Mucosa of rectum (tissue), 2 donors: ENCODE measurements at regions not wholly inside any gene's neighbourhood (a gene's known extent, or its start where the extent isn't known, plus 50 kb on each side); places are given as distances from the start of the nearest gene placed in this dataset.

ENCODE experiments used
- H3K27ac ChIP-seq, 2 donors: one replicate each; pipeline ENCODE4 v1.7.0; 2013; ENCODE audit warnings: inconsistent platforms in 2 of 2, low read depth in 2 of 2, low read length in 2 of 2
- H3K27me3 ChIP-seq, 2 donors: one replicate each; pipeline ENCODE4 v1.7.0; 2013; ENCODE audit warnings: low read length in 2 of 2; ENCODE audit not compliant: control insufficient read depth in 2 of 2, insufficient read depth in 2 of 2
- H3K36me3 ChIP-seq, 2 donors: one replicate each; pipeline ENCODE4 v1.7.0; 2013; ENCODE audit warnings: low read length in 2 of 2; ENCODE audit not compliant: control insufficient read depth in 2 of 2, insufficient read depth in 2 of 2
- H3K4me1 ChIP-seq, 2 donors: one replicate each; pipeline ENCODE4 v1.7.0; 2013; ENCODE audit warnings: low read length in 2 of 2, mild to moderate bottlenecking in 1 of 2; ENCODE audit not compliant: control insufficient read depth in 2 of 2, insufficient read depth in 2 of 2
- H3K4me3 ChIP-seq, 2 donors: one replicate each; pipeline ENCODE4 v1.7.0; 2013; ENCODE audit warnings: low read length in 2 of 2
- H3K9ac ChIP-seq, 2 donors: one replicate each; pipeline ENCODE4 v1.7.0; 2013; ENCODE audit warnings: low read length in 2 of 2, low read depth in 1 of 2, mild to moderate bottlenecking in 1 of 2
- H3K9me3 ChIP-seq, 2 donors: one replicate each; pipeline ENCODE4 v1.7.0; 2013; ENCODE audit warnings: low read length in 2 of 2; ENCODE audit not compliant: control insufficient read depth in 2 of 2
- donor health status: healthy.
- donor health status: Normal muscosa, but diverticular disease.

GRCh38 chr2:58834404-58834803, 593.3 kb upstream of the FANCL start:
- H3K4me3 ChIP-seq, result no peak overlapping the region
- no peaks in the 10 kb centered on the region for H3K27me3 ChIP-seq
- no peak overlapping the region for H3K9ac ChIP-seq
- no peaks in the 10 kb centered on the region for H3K4me1 ChIP-seq
- H3K9me3 ChIP-seq, result peaks cover 0 to 2% of the 10 kb centered on the region in 2 donors
- H3K36me3 ChIP-seq, result no peaks in the 10 kb centered on the region
- H3K27ac ChIP-seq, result no peak overlapping the region

GRCh38 chr2:58826795-58827194, 585.7 kb upstream of the FANCL start:
- no peaks in the 10 kb centered on the region for H3K4me1 ChIP-seq
- H3K4me3 ChIP-seq, result no peak overlapping the region
- no peak overlapping the region for H3K27ac ChIP-seq
- H3K27me3 ChIP-seq, result no peaks in the 10 kb centered on the region
- peaks cover 0 to 2% of the 10 kb centered on the region in 2 donors for H3K9me3 ChIP-seq
- no peaks in the 10 kb centered on the region for H3K36me3 ChIP-seq
- H3K9ac ChIP-seq, result no peak overlapping the region

GRCh38 chr2:58812771-58813344, 571.7 kb upstream of the FANCL start:
- Histone ChIP-seq H3K4me3 (no peak overlapping the region), H3K9ac (no peak overlapping the region), H3K9me3 (no peaks in the 10 kb centered on the region), H3K36me3 (no peaks in the 10 kb centered on the region), H3K4me1 (no peaks in the 10 kb centered on the region), H3K27me3 (no peaks in the 10 kb centered on the region), H3K27ac (no peak overlapping the region)

GRCh38 chr2:58805126-58805525, 564.0 kb upstream of the FANCL start:
- H3K4me3 ChIP-seq, result no peak overlapping the region
- no peak overlapping the region for H3K27ac ChIP-seq
- no peaks in the 10 kb centered on the region for H3K36me3 ChIP-seq
- no peaks in the 10 kb centered on the region for H3K9me3 ChIP-seq
- no peak overlapping the region for H3K9ac ChIP-seq
- no peaks in the 10 kb centered on the region for H3K27me3 ChIP-seq
- H3K4me1 ChIP-seq, result no peaks in the 10 kb centered on the region

- Histone ChIP-seq H3K4me1 (no peaks in the 10 kb centered on the region), H3K36me3 (no peaks in the 10 kb centered on the region), H3K27me3 (no peaks in the 10 kb centered on the region), H3K9me3 (no peaks in the 10 kb centered on the region), H3K4me3 (no peak overlapping the region), H3K9ac (no peak overlapping the region), H3K27ac (no peak overlapping the region)
These were observed 562.1 kb upstream of the FANCL start for GRCh38 chr2:58803192-58803591.

GRCh38 chr2:58800881-58801280, 559.8 kb upstream of the FANCL start:
- Histone ChIP-seq H3K27ac (no peak overlapping the region), H3K9me3 (no peaks in the 10 kb centered on the region), H3K4me3 (no peak overlapping the region), H3K36me3 (no peaks in the 10 kb centered on the region), H3K9ac (no peak overlapping the region), H3K4me1 (no peaks in the 10 kb centered on the region), H3K27me3 (no peaks in the 10 kb centered on the region)

GRCh38 chr2:58798676-58799208, 557.6 kb upstream of the FANCL start:
- Histone ChIP-seq H3K9ac (no peak overlapping the region), H3K4me3 (no peak overlapping the region), H3K4me1 (no peaks in the 10 kb centered on the region), H3K9me3 (no peaks in the 10 kb centered on the region), H3K27ac (no peak overlapping the region), H3K27me3 (no peaks in the 10 kb centered on the region), H3K36me3 (no peaks in the 10 kb centered on the region)

GRCh38 chr2:58796239-58796910, 555.2 kb upstream of the FANCL start:
- H3K4me1 ChIP-seq, result no peaks in the 10 kb centered on the region
- no peak overlapping the region for H3K4me3 ChIP-seq
- H3K27ac ChIP-seq, result no peak overlapping the region
- no peaks in the 10 kb centered on the region for H3K27me3 ChIP-seq
- H3K9ac ChIP-seq, result no peak overlapping the region
- H3K9me3 ChIP-seq, result no peaks in the 10 kb centered on the region
- no peaks in the 10 kb centered on the region for H3K36me3 ChIP-seq

GRCh38 chr2:58794916-58795315, 553.8 kb upstream of the FANCL start:
- H3K9me3 ChIP-seq, result no peaks in the 10 kb centered on the region

GRCh38 chr2:58794103-58794502, 553.0 kb upstream of the FANCL start:
- H3K4me3 ChIP-seq, result no peak overlapping the region
- no peaks in the 10 kb centered on the region for H3K4me1 ChIP-seq
- no peak overlapping the region for H3K27ac ChIP-seq
- H3K9me3 ChIP-seq, result no peaks in the 10 kb centered on the region
- no peaks in the 10 kb centered on the region for H3K27me3 ChIP-seq
- H3K9ac ChIP-seq, result no peak overlapping the region
- no peaks in the 10 kb centered on the region for H3K36me3 ChIP-seq

More at GRCh38 chr2:58794916-58795315, 553.8 kb upstream of the FANCL start:
- Histone ChIP-seq H3K27me3 (no peaks in the 10 kb centered on the region), H3K9ac (no peak overlapping the region), H3K27ac (no peak overlapping the region), H3K4me1 (no peaks in the 10 kb centered on the region), H3K4me3 (no peak overlapping the region), H3K36me3 (no peaks in the 10 kb centered on the region)
